ENCODE measurements at regions not wholly inside any gene's neighbourhood (a gene's known extent, or its start where the extent isn't known, plus 50 kb on each side); places are given as distances from the start of the nearest gene placed in this dataset.

DNA sequence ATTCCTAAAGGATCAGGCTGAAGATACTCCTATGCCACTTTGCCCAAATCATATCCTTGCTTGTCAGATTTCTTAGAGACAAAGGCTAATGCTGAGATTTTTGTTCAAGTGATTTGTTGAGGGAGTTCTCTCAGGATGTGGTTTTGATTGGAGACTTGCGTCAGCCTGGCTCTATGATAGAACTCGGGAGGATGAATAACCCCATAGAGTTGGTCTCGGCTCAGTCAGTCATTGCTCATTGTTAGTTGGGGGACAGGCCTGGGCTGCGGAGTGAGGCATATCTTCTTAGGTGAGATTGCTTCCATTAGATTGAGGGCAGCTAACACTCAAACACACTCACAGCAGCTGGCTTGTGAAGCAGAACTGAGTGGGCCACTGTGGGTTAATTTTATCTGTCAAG lies 203.4 kb downstream of the KIF20B start:
- TF ChIP-seq, protein P1, sequence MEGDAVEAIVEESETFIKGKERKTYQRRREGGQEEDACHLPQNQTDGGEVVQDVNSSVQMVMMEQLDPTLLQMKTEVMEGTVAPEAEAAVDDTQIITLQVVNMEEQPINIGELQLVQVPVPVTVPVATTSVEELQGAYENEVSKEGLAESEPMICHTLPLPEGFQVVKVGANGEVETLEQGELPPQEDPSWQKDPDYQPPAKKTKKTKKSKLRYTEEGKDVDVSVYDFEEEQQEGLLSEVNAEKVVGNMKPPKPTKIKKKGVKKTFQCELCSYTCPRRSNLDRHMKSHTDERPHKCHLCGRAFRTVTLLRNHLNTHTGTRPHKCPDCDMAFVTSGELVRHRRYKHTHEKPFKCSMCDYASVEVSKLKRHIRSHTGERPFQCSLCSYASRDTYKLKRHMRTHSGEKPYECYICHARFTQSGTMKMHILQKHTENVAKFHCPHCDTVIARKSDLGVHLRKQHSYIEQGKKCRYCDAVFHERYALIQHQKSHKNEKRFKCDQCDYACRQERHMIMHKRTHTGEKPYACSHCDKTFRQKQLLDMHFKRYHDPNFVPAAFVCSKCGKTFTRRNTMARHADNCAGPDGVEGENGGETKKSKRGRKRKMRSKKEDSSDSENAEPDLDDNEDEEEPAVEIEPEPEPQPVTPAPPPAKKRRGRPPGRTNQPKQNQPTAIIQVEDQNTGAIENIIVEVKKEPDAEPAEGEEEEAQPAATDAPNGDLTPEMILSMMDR (IDR thresholded peaks at IDR 0.05) = no peak
- TF ChIP-seq POLR2A (IDR thresholded peaks at IDR 0.05) = no peak
